Spleen (tissue), 11 donors: ENCODE measurements at regions not wholly inside any gene's neighbourhood (a gene's known extent, or its start where the extent isn't known, plus 50 kb on each side); places are given as distances from the start of the nearest gene placed in this dataset.

Experiments
- DNase-seq: peaks from one replicate; pipeline ENCODE4 v3.0.0-alpha.2; 2020
- H3K27ac ChIP-seq, 8 donors: fragments of 200-600 bp; sonication (generic) in 7 of 8; 1 replicate in 4 of 8; 2 replicates in 4 of 8; pipeline versions ENCODE4 v1.5.0 to v1.8.0; 2016 to 2021; ENCODE audit warnings: inconsistent platforms in 4 of 8, mild to moderate bottlenecking in 4 of 8, moderate library complexity in 1 of 8
- H3K27me3 ChIP-seq, 7 donors: fragments of 200-600 bp; sonication (generic) in 6 of 7; replicated peaks in 1 of 7; 1 replicate in 4 of 7; 2 replicates in 3 of 7; pipeline versions ENCODE4 v1.5.0 to v1.8.0; 2016 to 2021; ENCODE audit warnings: inconsistent platforms in 3 of 7, mild to moderate bottlenecking in 1 of 7
- H3K36me3 ChIP-seq, 6 donors: fragments of 200-600 bp; sonication (generic) in 5 of 6; 1 replicate in 4 of 6; 2 replicates in 2 of 6; pipeline versions ENCODE4 v1.5.0 to v1.8.0; 2016 to 2021; ENCODE audit warnings: inconsistent platforms in 2 of 6
- H3K4me1 ChIP-seq, 6 donors: fragments of 200-600 bp; sonication (generic) in 5 of 6; 1 replicate in 3 of 6; 2 replicates in 3 of 6; pipeline versions ENCODE4 v1.5.0 to v1.8.0; 2016 to 2021; ENCODE audit warnings: inconsistent platforms in 3 of 6
- H3K4me3 ChIP-seq, 8 donors: fragments of 200-600 bp; sonication (generic) in 7 of 8; 1 replicate in 4 of 8; 2 replicates in 4 of 8; pipeline versions ENCODE4 v1.5.0 to v1.8.0; 2016 to 2021; ENCODE audit warnings: inconsistent platforms in 4 of 8, mild to moderate bottlenecking in 4 of 8, moderate library complexity in 2 of 8
- H3K9me3 ChIP-seq, 8 donors: fragments of 200-600 bp; sonication (generic) in 7 of 8; 1 replicate in 4 of 8; 2 replicates in 4 of 8; pipeline versions ENCODE4 v1.5.0 to v1.8.0; 2016 to 2021; ENCODE audit warnings: inconsistent platforms in 4 of 8
- CTCF ChIP-seq, 11 experiments: fragments of 200-600 bp in 7 of 11; fragments of 450-650 bp in 4 of 11; sonication (generic) in 4 of 11; IDR thresholded peaks in 8 of 11; conservative IDR thresholded peaks in 3 of 11; 1 replicate in 7 of 11; 2 replicates in 4 of 11; pipeline versions ENCODE4 v1.4.0 to v1.8.0; 2016 to 2021; ENCODE audit warnings: antibody characterized with exemption in 11 of 11, inconsistent platforms in 4 of 11, mild to moderate bottlenecking in 1 of 11
- POLR2A ChIP-seq, 3 donors: fragments of 450-650 bp; IDR thresholded peaks; one replicate each; pipeline ENCODE4 v1.5.1; 2017; ENCODE audit warnings: antibody characterized with exemption in 3 of 3, mild to moderate bottlenecking in 1 of 3
- POLR2AphosphoS5 ChIP-seq, 3 donors: sonication (generic); formaldehyde crosslinking; IDR thresholded peaks; one replicate each; pipeline ENCODE4 v1.5.1; 2017; ENCODE audit warnings: antibody characterized with exemption in 3 of 3
- WGBS, 5 donors: extraction: QIAGEN DNeasy Blood & Tissue Kit in 3 of 5; methylation state at CpG; one replicate each; pipeline versions ENCODE4 v1.1.5 to v1.1.7; 2013 to 2018; 5-methylcytosine and 5-hydroxymethylcytosine counted together
- intact Hi-C: fragments of 100-400 bp; cut with DNase I; formaldehyde crosslinking; loops from one replicate; pipeline ENCODE4 v1.15.0; 2023; ENCODE audit warnings: low total_unique reads
- donor health status: healthy with polysubstance abuse.
- donor health status: DM: no; HTN: no; CAD: no; lungs with moderate emphysema.
- donor health status: DM: no; HTN: no; CAD: no.
- donor health status: Bipolar disorder and iron deficiency.
- donor health status: healthy.
- donor health status: DM: no; HTN: no; CAD: no.
- donor health status: DM: yes; HTN: yes; CAD: no.

DNA sequence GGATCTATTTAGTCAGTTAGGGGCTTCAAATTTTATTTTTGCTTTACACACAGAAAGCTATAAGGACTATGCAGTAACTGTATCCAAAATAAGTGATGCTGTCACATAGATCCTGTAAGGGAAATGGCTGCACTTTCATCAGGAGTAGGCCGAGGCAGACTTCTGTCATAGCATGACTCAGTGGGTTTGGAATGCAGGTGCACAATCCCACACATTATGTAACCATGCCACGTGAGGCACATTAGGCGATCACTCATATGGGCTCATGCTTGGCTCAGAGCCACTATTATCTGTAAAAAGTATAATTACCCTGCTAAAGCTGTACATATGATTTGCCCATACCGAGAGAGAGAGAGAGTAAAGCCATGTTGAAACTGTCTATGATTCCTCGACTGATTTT, 1189.4 kb upstream of the EYS start:
- Histone ChIP-seq H3K4me1 (no peaks in the 10 kb centered on the region), H3K9me3 (peaks cover 0 to 40% (median 26%) of the 10 kb centered on the region in 8 donors), H3K36me3 (no peaks in the 10 kb centered on the region), H3K27ac (no peak overlapping the region), H3K4me3 (no peak overlapping the region), H3K27me3 (no peaks in the 10 kb centered on the region)
- no peak for DNase-seq
- intact Hi-C loops: no loop called here
- TF ChIP-seq POLR2AphosphoS5 (IDR thresholded peaks at IDR 0.05) (no peak), CTCF (IDR thresholded peaks at IDR 0.05 in 8 of 11, conservative IDR thresholded peaks at IDR 0.05 in 3 of 11) (no peak), POLR2A (IDR thresholded peaks at IDR 0.05) (no peak)
- WGBS, 5 donors: 86 to 94% (median 89%) methylated on average over 5 of the region's 5 CpGs

- DNase-seq: no peak
- no peaks in the 10 kb centered on the region for H3K4me1 ChIP-seq
- no peak overlapping the region for H3K4me3 ChIP-seq
- no peaks in the 10 kb centered on the region for H3K36me3 ChIP-seq
- intact Hi-C loops: no loop called here
- TF ChIP-seq POLR2A (IDR thresholded peaks at IDR 0.05): no peak
- TF ChIP-seq POLR2AphosphoS5 (IDR thresholded peaks at IDR 0.05): no peak
- TF ChIP-seq CTCF (IDR thresholded peaks at IDR 0.05 in 8 of 11, conservative IDR thresholded peaks at IDR 0.05 in 3 of 11): no peak
- no peak overlapping the region for H3K27ac ChIP-seq
- no peaks in the 10 kb centered on the region for H3K27me3 ChIP-seq
- 75 to 87% (median 84%) methylated on average over 1 of the region's 1 CpG for WGBS, 5 donors
- H3K9me3 ChIP-seq: peaks cover 3 to 61% (median 40%) of the 10 kb centered on the region in 8 donors
Measured at GRCh38 chr6:66883453-66883852, 1176.4 kb upstream of the EYS start.

DNA sequence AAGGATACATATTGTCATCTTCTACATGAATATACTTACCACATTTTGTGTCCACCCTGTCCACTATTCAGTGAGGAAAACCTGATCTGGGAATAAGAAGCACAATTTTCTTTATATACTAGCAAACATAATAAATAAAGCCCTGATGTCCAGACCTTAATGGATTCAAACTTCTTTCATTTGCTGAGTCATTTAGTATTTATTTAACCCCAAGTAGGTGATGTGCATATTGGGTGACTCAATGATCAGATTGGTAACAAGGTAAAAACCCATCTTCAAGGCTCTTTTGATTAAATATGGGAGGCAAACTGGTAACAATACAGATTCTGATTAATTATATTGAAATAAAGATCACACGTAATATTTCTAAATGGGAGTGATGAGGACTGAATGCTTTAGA, 1159.8 kb upstream of the EYS start:
- peaks cover 0 to 28% (median 9%) of the 10 kb centered on the region in 8 donors for H3K9me3 ChIP-seq
- no peak overlapping the region for H3K27ac ChIP-seq
- no peaks in the 10 kb centered on the region for H3K36me3 ChIP-seq
- no peak overlapping the region for H3K4me3 ChIP-seq
- no peaks in the 10 kb centered on the region for H3K4me1 ChIP-seq
- H3K27me3 ChIP-seq: no peaks in the 10 kb centered on the region
- 85 to 100% (median 93%) methylated on average over 1 of the region's 1 CpG for WGBS, 5 donors
- intact Hi-C loops: no loop called here
- no peak for TF ChIP-seq CTCF (IDR thresholded peaks at IDR 0.05 in 8 of 11, conservative IDR thresholded peaks at IDR 0.05 in 3 of 11)
- no peak for TF ChIP-seq POLR2A (IDR thresholded peaks at IDR 0.05)
- TF ChIP-seq POLR2AphosphoS5 (IDR thresholded peaks at IDR 0.05): no peak
- DNase-seq: no peak

- Histone ChIP-seq H3K27ac (no peak overlapping the region), H3K36me3 (no peaks in the 10 kb centered on the region), H3K4me1 (no peaks in the 10 kb centered on the region), H3K4me3 (no peak overlapping the region), H3K27me3 (no peaks in the 10 kb centered on the region), H3K9me3 (peaks cover 0 to 23% (median 9%) of the 10 kb centered on the region in 8 donors)
- TF ChIP-seq POLR2A (IDR thresholded peaks at IDR 0.05): no peak
- TF ChIP-seq CTCF (IDR thresholded peaks at IDR 0.05 in 8 of 11, conservative IDR thresholded peaks at IDR 0.05 in 3 of 11): no peak
- no peak for TF ChIP-seq POLR2AphosphoS5 (IDR thresholded peaks at IDR 0.05)
- intact Hi-C loops: no loop called here
- DNase-seq: no peak
Measured at GRCh38 chr6:66865771-66866170, 1158.7 kb upstream of the EYS start.
